ENCODE measurements at regions not wholly inside any gene's neighbourhood (a gene's known extent, or its start where the extent isn't known, plus 50 kb on each side); places are given as distances from the start of the nearest gene placed in this dataset.

DNA sequence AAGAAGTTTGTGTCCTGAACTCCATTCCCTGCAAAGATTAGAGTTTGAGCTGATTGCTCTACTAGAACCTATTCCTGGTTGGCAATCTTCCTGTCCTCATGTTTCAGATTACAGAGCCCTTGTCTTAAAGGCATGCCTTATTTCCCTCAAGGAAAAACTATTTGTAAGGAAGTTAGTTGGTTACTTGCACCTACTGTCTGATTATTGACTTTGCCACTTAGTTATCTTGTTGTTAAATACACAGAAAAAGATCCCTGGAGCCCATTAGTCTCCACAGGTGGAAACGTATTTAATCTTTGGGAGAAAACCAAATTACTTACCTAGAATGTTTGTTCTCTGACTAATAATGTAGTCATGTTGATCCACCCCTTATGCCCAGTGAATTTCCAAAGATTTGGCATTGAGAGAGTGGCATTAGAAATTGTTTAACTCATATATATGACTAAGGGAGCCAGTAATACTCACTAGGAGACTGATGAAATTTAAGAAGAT, 132.3 kb upstream of the ELL2 start:
- no peak for TF ChIP-seq CTCF (conservative IDR thresholded peaks at IDR 0.05; ENCODE audit: low read depth, low read length)

GRCh38 chr5:96093340-96093739, 131.7 kb upstream of the ELL2 start:
- DNase-seq (ENCODE audit: low read depth) = no peak
- TF ChIP-seq CTCF (conservative IDR thresholded peaks at IDR 0.05; ENCODE audit: low read depth, low read length) = no peak
- no peak overlapping the region for H3K4me3 ChIP-seq (ENCODE audit: low read depth, low read length)

More for the DNA sequence above, 132.3 kb upstream of the ELL2 start:
- no peak overlapping the region for H3K4me3 ChIP-seq (ENCODE audit: low read depth, low read length)
- peak; percentile 48 for DNase-seq (ENCODE audit: low read depth)

DNA sequence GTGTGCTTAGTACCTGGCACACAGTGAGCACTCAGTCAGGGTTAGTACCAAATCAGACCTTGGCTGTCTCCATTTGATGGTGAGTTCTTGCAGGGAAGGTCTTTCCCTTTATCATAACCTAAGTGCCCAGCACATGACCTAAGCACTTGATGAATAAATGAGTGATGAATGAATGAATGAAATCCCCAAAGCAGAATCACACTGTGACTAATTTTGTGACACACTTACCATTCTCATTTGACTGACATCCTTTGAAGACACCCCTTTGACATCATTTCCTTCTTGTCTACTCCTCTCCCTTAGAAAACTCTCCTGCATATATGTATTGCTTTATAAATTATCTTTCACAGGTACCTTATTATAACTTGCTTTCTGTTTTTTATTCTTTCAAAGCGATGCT, 130.2 kb upstream of the ELL2 start:
- DNase-seq (ENCODE audit: low read depth) = no peak
- H3K4me3 ChIP-seq (ENCODE audit: low read depth, low read length) = no peak overlapping the region
- no peak for TF ChIP-seq CTCF (conservative IDR thresholded peaks at IDR 0.05; ENCODE audit: low read depth, low read length)

GRCh38 chr5:96090215-96090614, 128.6 kb upstream of the ELL2 start:
- DNase-seq (ENCODE audit: low read depth) = no peak
- TF ChIP-seq CTCF (conservative IDR thresholded peaks at IDR 0.05; ENCODE audit: low read depth, low read length) = no peak
- no peak overlapping the region for H3K4me3 ChIP-seq (ENCODE audit: low read depth, low read length)

GRCh38 chr5:96088706-96089498, 127.3 kb upstream of the ELL2 start:
- no peak overlapping the region for H3K4me3 ChIP-seq (ENCODE audit: low read depth, low read length)
- no peak for TF ChIP-seq CTCF (conservative IDR thresholded peaks at IDR 0.05; ENCODE audit: low read depth, low read length)
- no peak for DNase-seq (ENCODE audit: low read depth)

DNA sequence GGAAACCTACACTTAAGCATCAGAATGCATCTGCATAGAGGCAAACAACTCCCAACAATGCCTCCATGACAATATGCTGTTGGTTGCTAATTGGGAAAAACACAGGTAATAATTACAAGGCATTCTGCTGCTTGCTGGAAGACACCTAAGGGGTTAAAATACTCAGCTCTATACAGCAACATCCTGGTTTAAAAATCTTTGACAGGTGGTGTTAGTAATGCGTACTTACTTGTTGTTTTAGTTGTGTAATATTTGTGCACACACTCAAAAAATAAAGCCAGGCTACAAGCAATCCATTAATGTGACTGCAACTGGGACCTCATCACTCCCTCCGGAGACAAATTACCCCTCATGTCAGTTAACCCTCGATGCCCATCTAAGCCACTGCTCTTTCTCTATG, 126.3 kb upstream of the ELL2 start:
- no peak for TF ChIP-seq CTCF (conservative IDR thresholded peaks at IDR 0.05; ENCODE audit: low read depth, low read length)
- H3K4me3 ChIP-seq (ENCODE audit: low read depth, low read length) = no peak overlapping the region
- no peak for DNase-seq (ENCODE audit: low read depth)

Measured in epithelial cell of proximal tubule (primary cell).